PFSK-1 (cell line): ENCODE measurements at regions not wholly inside any gene's neighbourhood (a gene's known extent, or its start where the extent isn't known, plus 50 kb on each side); places are given as distances from the start of the nearest gene placed in this dataset.

Source experiments
- POLR2AphosphoS5 ChIP-seq: IDR thresholded peaks from 2 replicates; pipeline ENCODE4 v1.6.1; 2012; ENCODE audit warnings: low read depth, mild to moderate bottlenecking, control low read depth, low read length, moderate library complexity
- SIN3A ChIP-seq: IDR thresholded peaks from 2 replicates; pipeline ENCODE4 v1.6.1; 2012; ENCODE audit warnings: mild to moderate bottlenecking, low read length, moderate library complexity, borderline replicate concordance; ENCODE audit not compliant: insufficient read depth
- TAF1 ChIP-seq: IDR thresholded peaks from 2 replicates; pipeline ENCODE4 v1.6.1; 2012; ENCODE audit warnings: low read length, control low read depth, borderline replicate concordance; ENCODE audit not compliant: insufficient read depth

DNA sequence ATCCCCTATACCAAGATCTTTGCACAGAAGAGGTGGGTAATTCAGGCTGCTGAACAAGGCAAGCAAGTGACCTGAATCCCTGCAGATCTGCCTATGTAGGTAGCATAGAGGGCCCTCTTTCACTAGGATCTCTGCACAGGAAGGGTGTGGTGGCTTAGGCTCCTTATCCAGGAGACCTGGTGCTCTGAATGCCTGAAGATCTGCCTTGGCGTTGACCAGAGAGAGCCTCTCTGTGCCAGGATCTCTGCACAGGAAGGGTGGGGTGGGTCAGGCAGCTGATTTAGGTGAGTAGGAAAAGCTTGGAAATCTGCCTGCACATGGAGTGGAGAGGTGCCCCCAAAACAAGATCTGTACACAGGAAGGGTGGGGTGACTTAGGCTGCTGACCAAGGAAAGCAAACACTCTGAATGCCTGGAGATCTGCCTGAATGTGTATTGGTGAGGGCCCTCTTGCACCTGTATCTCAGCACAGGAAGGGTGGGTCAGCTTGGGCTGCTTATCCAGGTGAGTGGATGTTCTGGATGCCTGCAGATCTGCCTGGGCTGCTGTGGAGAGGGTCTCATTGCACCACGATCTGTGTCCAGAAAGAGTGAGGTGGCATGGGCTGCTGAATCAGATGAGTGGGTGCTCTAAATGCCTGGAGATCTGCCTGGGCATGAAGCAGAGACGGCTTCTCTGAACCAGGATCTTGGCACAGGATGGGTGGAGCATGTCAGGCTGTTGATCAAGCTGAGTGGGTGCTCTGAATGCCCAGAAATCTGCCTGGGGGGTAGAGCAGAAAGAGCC is 365.9 kb downstream of the DMAC1 start:
- TF ChIP-seq POLR2AphosphoS5 (no peak), TAF1 (no peak), SIN3A (no peak)
